NCI-H1105 treated with DMSO at 0.1 percent for 48 hours (cell line): ENCODE measurements at regions not wholly inside any gene's neighbourhood (a gene's known extent, or its start where the extent isn't known, plus 50 kb on each side); places are given as distances from the start of the nearest gene placed in this dataset.

Experiments used
- DNase-seq: peaks from one replicate; lab custom pipeline; 2025; lab: John Stamatoyannopoulos, UW

GRCh38 chr1:186557147-186557777 lies 96.3 kb upstream of the PDC start:
- no peak for DNase-seq

- DNase-seq = no peak
Observed at GRCh38 chr1:186550832-186551231, 89.9 kb upstream of the PDC start.

GRCh38 chr1:186541003-186541402 lies 80.1 kb upstream of the PDC start:
- DNase-seq = no peak

- no peak for DNase-seq
Observed at GRCh38 chr1:186540521-186540920, 79.6 kb upstream of the PDC start.

GRCh38 chr1:186536273-186536890 lies 75.5 kb upstream of the PDC start:
- DNase-seq = no peak

- DNase-seq = peak; percentile 4
Observed at GRCh38 chr1:186535388-186536133, 74.6 kb upstream of the PDC start.

GRCh38 chr1:186534401-186534800 lies 73.5 kb upstream of the PDC start:
- DNase-seq = no peak

- DNase-seq = no peak
Observed at GRCh38 chr1:186532466-186532865, 71.6 kb upstream of the PDC start.

- DNase-seq = no peak
Observed at GRCh38 chr1:186531561-186532165, 70.7 kb upstream of the PDC start.

GRCh38 chr1:186530109-186530508 lies 69.2 kb upstream of the PDC start:
- no peak for DNase-seq

- DNase-seq = no peak
Observed at GRCh38 chr1:186519982-186520381, 59.1 kb upstream of the PDC start.

GRCh38 chr1:186518822-186519381 lies 58.0 kb upstream of the PDC start:
- DNase-seq = no peak

- DNase-seq = no peak
Observed at GRCh38 chr1:186518395-186518794, 57.5 kb upstream of the PDC start.

GRCh38 chr1:186514367-186514766 lies 53.5 kb upstream of the PDC start:
- DNase-seq = no peak

GRCh38 chr1:186513526-186513925 lies 52.6 kb upstream of the PDC start:
- no peak for DNase-seq

GRCh38 chr1:186512698-186513457 lies 52.0 kb upstream of the PDC start:
- DNase-seq = no peak

GRCh38 chr1:186511761-186512637 lies 51.1 kb upstream of the PDC start:
- DNase-seq = no peak
